H9 (cell line): ENCODE measurements at regions not wholly inside any gene's neighbourhood (a gene's known extent, or its start where the extent isn't known, plus 50 kb on each side); places are given as distances from the start of the nearest gene placed in this dataset.

ENCODE experiments used
- DNase-seq: peaks from one replicate; pipeline ENCODE4 v3.0.0-alpha.2; 2017
- H2AFZ ChIP-seq: one replicate; pipeline ENCODE4 v1.6.1; 2013; ENCODE audit warnings: mild to moderate bottlenecking, low read length, control low read depth, moderate library complexity
- H2AK5ac ChIP-seq: 2 replicates; pipeline ENCODE4 v1.6.1; 2013; ENCODE audit warnings: low read length, control low read depth, mixed read lengths; ENCODE audit not compliant: insufficient read length
- H2BK120ac ChIP-seq: one replicate; pipeline ENCODE4 v1.6.1; 2013; ENCODE audit warnings: low read depth, mild to moderate bottlenecking, low read length, control low read depth, inconsistent platforms; ENCODE audit not compliant: poor library complexity, severe bottlenecking
- H2BK12ac ChIP-seq: 2 replicates; pipeline ENCODE4 v1.6.1; 2013; ENCODE audit warnings: low read length, control low read depth, mixed read lengths, low read depth; ENCODE audit not compliant: insufficient read length
- H2BK15ac ChIP-seq: 2 replicates; pipeline ENCODE4 v1.6.1; 2013; ENCODE audit warnings: low read depth, low read length, control low read depth
- H2BK20ac ChIP-seq: one replicate; pipeline ENCODE4 v1.6.1; 2013; ENCODE audit warnings: low read depth, mild to moderate bottlenecking, low read length, control low read depth, inconsistent platforms; ENCODE audit not compliant: poor library complexity, severe bottlenecking
- H2BK5ac ChIP-seq: 2 replicates; pipeline ENCODE4 v1.6.1; 2013; ENCODE audit warnings: low read length, control low read depth, mixed read lengths; ENCODE audit not compliant: insufficient read length
- H3K14ac ChIP-seq: 2 replicates; pipeline ENCODE4 v1.6.1; 2013; ENCODE audit warnings: low read length, control low read depth; ENCODE audit not compliant: insufficient read depth
- H3K18ac ChIP-seq: 2 replicates; pipeline ENCODE4 v1.6.1; 2013; ENCODE audit warnings: low read depth, mild to moderate bottlenecking, mixed read lengths, low read length, control low read depth; ENCODE audit not compliant: insufficient read length
- H3K23ac ChIP-seq: 2 replicates; pipeline ENCODE4 v1.6.1; 2013; ENCODE audit warnings: low read length, control low read depth, mixed read lengths, low read depth; ENCODE audit not compliant: insufficient read length
- H3K23me2 ChIP-seq: 2 replicates; pipeline ENCODE4 v1.6.1; 2013; ENCODE audit warnings: low read depth, mild to moderate bottlenecking, mixed read lengths, low read length, control low read depth; ENCODE audit not compliant: insufficient read length, poor library complexity, severe bottlenecking
- H3K27ac ChIP-seq: 2 replicates; pipeline ENCODE4 v1.5.1; 2013; ENCODE audit warnings: low read length, control low read depth, mixed read lengths, low read depth; ENCODE audit not compliant: insufficient read length
- H3K27me3 ChIP-seq: 2 replicates; pipeline ENCODE4 v1.6.1; 2013; ENCODE audit warnings: low read length, control low read depth, inconsistent platforms; ENCODE audit not compliant: insufficient read depth
- H3K4ac ChIP-seq: 2 replicates; pipeline ENCODE4 v1.6.1; 2013; ENCODE audit warnings: low read depth, mild to moderate bottlenecking, control low read depth, inconsistent platforms, low read length, moderate library complexity
- H3K4me1 ChIP-seq: 2 replicates; pipeline ENCODE4 v1.6.1; 2013; ENCODE audit warnings: low read length, control low read depth, inconsistent platforms; ENCODE audit not compliant: insufficient read depth
- H3K4me2 ChIP-seq: 2 replicates; pipeline ENCODE4 v1.6.1; 2013; ENCODE audit warnings: low read length, control low read depth, mixed read lengths; ENCODE audit not compliant: insufficient read length, insufficient read depth
- H3K56ac ChIP-seq: 2 replicates; pipeline ENCODE4 v1.6.1; 2013; ENCODE audit warnings: low read depth, mild to moderate bottlenecking, mixed read lengths, low read length, control low read depth; ENCODE audit not compliant: insufficient read length
- H3K79me1 ChIP-seq: 2 replicates; pipeline ENCODE4 v1.6.1; 2013; ENCODE audit warnings: low read depth, mild to moderate bottlenecking, moderate library complexity, low read length, control low read depth, inconsistent platforms; ENCODE audit not compliant: insufficient read depth, poor library complexity, severe bottlenecking
- H3K79me2 ChIP-seq: 2 replicates; pipeline ENCODE4 v1.6.1; 2013; ENCODE audit warnings: low read length, control low read depth, inconsistent platforms; ENCODE audit not compliant: insufficient read depth
- H3K9ac ChIP-seq: 2 replicates; pipeline ENCODE4 v1.6.1; 2013; ENCODE audit warnings: low read length, control low read depth, mixed read lengths; ENCODE audit not compliant: insufficient read length; ENCODE audit errors: extremely low read depth
- H3K9me3 ChIP-seq: one replicate; pipeline ENCODE4 v1.6.1; 2013; ENCODE audit warnings: low read depth, low read length, inconsistent platforms; ENCODE audit not compliant: control insufficient read depth
- H3T11ph ChIP-seq: one replicate; pipeline ENCODE4 v1.6.1; 2013; ENCODE audit warnings: mild to moderate bottlenecking, low read length, control low read depth, inconsistent platforms
- H4K20me1 ChIP-seq: one replicate; pipeline ENCODE4 v1.6.1; 2013; ENCODE audit not compliant: control insufficient read depth, insufficient read length, insufficient read depth
- H4K5ac ChIP-seq: 2 replicates; pipeline ENCODE4 v1.6.1; 2013; ENCODE audit warnings: low read depth, mild to moderate bottlenecking, mixed read lengths, low read length, control low read depth; ENCODE audit not compliant: insufficient read length
- H4K8ac ChIP-seq: replicated peaks from 2 replicates; pipeline ENCODE4 v1.6.1; 2013; ENCODE audit warnings: low read length, control low read depth, mixed read lengths, low read depth; ENCODE audit not compliant: insufficient read length
- H4K91ac ChIP-seq: 2 replicates; pipeline ENCODE4 v1.6.1; 2013; ENCODE audit warnings: low read depth, mild to moderate bottlenecking, moderate library complexity, mixed read lengths, low read length, control low read depth; ENCODE audit not compliant: insufficient read length
- H3K27ac Mint-ChIP-seq, 3 experiments: 2 replicates in 2 of 3; 3 replicates in 1 of 3; pipeline ENCODE4 v1.8.0; 2020 to 2021; ENCODE audit warnings: mixed read lengths in 3 of 3, mild to moderate bottlenecking in 1 of 3, moderate library complexity in 1 of 3
- H3K27me3 Mint-ChIP-seq: 2 replicates; pipeline ENCODE4 v1.8.0; 2021; ENCODE audit warnings: low read depth, mild to moderate bottlenecking, moderate library complexity, mixed read lengths
- H3K36me3 Mint-ChIP-seq, 3 experiments: 2 replicates in 2 of 3; 3 replicates in 1 of 3; pipeline ENCODE4 v1.8.0; 2020 to 2021; ENCODE audit warnings: low read depth in 3 of 3, mixed read lengths in 3 of 3; ENCODE audit not compliant: insufficient read depth in 1 of 3
- H3K4me1 Mint-ChIP-seq, 2 experiments: 2 replicates each; pipeline ENCODE4 v1.8.0; 2020; ENCODE audit warnings: mixed read lengths in 2 of 2
- H3K4me3 Mint-ChIP-seq, 2 experiments: 2 replicates in 1 of 2; 3 replicates in 1 of 2; pipeline ENCODE4 v1.8.0; 2020 to 2021; ENCODE audit warnings: mild to moderate bottlenecking in 2 of 2, mixed read lengths in 2 of 2, moderate library complexity in 1 of 2
- H3K9me3 Mint-ChIP-seq, 2 experiments: 2 replicates in 1 of 2; 3 replicates in 1 of 2; pipeline ENCODE4 v1.8.0; 2020; ENCODE audit warnings: mild to moderate bottlenecking in 2 of 2, mixed read lengths in 2 of 2, moderate library complexity in 1 of 2
- WGBS: extraction: QIAGEN DNeasy Blood & Tissue Kit; methylation state at CpG from one replicate; pipeline ENCODE4 v1.1.7; 2013; ENCODE audit warnings: missing lambda C conversion rate, low lambda C conversion rate, mixed read lengths; ENCODE audit not compliant: insufficient read length; ENCODE audit errors: extremely low coverage; 5-methylcytosine and 5-hydroxymethylcytosine counted together
- TF ChIP-seq, protein P1 (sequence below): fragments of 200-600 bp; sonication (generic); conservative IDR thresholded peaks from 3 replicates; pipeline ENCODE4 v1.8.0; 2021; ENCODE audit warnings: antibody characterized with exemption, mild to moderate bottlenecking

DNA sequence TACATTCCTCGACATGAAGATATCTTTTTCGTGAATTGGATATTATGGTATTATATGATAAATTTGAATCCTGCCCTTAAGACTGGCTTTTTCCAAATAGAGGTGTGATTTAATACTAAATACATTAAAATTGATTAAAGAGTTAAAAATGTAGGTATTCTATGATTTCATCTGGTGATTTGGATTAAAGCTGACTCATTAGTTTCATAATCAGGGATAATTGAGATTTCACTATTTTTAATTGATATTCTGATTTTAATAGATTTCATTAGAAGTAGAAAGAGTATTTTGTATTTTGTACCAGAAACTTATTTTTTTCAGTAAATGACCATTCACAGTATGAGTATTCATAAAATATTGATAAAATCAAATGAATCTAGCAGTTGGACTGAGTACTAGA lies 524.1 kb downstream of the PLCL1 start:
- Histone ChIP-seq H3K27me3 (no peaks in the 10 kb centered on the region), H4K20me1 (no peaks in the 10 kb centered on the region), H2BK12ac (no peak overlapping the region), H2BK120ac (no peak overlapping the region), H4K91ac (no peak overlapping the region), H2AFZ (no peak overlapping the region), H3K23me2 (no peaks in the 10 kb centered on the region), H3K4me1 (no peaks in the 10 kb centered on the region), H3K27ac (no peak overlapping the region), H3K79me1 (no peaks in the 10 kb centered on the region), H4K5ac (no peak overlapping the region), H2AK5ac (no peak overlapping the region), H2BK5ac (no peak overlapping the region), H3K14ac (no peak overlapping the region), H3K9ac (no peak overlapping the region), H2BK15ac (no peak overlapping the region), H3K79me2 (no peaks in the 10 kb centered on the region), H3K23ac (no peak overlapping the region), H4K8ac (no peak overlapping the region), H2BK20ac (no peak overlapping the region), H3T11ph (no peak overlapping the region), H3K4ac (no peak overlapping the region), H3K18ac (no peak overlapping the region), H3K9me3 (no peaks in the 10 kb centered on the region), H3K56ac (no peak overlapping the region), H3K4me2 (no peak overlapping the region)
- Mint-ChIP-seq H3K9me3 (no peaks in the 10 kb centered on the region), H3K27ac (no peak overlapping the region), H3K36me3 (no peaks in the 10 kb centered on the region), H3K4me3 (no peak overlapping the region), H3K27me3 (no peaks in the 10 kb centered on the region), H3K4me1 (no peaks in the 10 kb centered on the region)
- WGBS, result no CpG with 5 or more reads among the region's 2 CpGs
- TF ChIP-seq, protein P1, sequence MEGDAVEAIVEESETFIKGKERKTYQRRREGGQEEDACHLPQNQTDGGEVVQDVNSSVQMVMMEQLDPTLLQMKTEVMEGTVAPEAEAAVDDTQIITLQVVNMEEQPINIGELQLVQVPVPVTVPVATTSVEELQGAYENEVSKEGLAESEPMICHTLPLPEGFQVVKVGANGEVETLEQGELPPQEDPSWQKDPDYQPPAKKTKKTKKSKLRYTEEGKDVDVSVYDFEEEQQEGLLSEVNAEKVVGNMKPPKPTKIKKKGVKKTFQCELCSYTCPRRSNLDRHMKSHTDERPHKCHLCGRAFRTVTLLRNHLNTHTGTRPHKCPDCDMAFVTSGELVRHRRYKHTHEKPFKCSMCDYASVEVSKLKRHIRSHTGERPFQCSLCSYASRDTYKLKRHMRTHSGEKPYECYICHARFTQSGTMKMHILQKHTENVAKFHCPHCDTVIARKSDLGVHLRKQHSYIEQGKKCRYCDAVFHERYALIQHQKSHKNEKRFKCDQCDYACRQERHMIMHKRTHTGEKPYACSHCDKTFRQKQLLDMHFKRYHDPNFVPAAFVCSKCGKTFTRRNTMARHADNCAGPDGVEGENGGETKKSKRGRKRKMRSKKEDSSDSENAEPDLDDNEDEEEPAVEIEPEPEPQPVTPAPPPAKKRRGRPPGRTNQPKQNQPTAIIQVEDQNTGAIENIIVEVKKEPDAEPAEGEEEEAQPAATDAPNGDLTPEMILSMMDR, result no peak
- no peak for DNase-seq
